C4-2B (cell line): ENCODE measurements at regions not wholly inside any gene's neighbourhood (a gene's known extent, or its start where the extent isn't known, plus 50 kb on each side); places are given as distances from the start of the nearest gene placed in this dataset.

Experiments
- H3K27ac ChIP-seq: fragments of 450-650 bp; 2 replicates; pipeline ENCODE4 v1.5.1; 2017
- ZFX ChIP-seq: fragments of 450-650 bp; IDR thresholded peaks from 2 replicates; pipeline ENCODE4 v1.6.1; 2017
- TF ChIP-seq, protein P1 (sequence below): fragments of 450-650 bp; conservative IDR thresholded peaks from 2 replicates; pipeline ENCODE4 v1.5.1; 2017; ENCODE audit warnings: mild to moderate bottlenecking

- TF ChIP-seq, protein P1, sequence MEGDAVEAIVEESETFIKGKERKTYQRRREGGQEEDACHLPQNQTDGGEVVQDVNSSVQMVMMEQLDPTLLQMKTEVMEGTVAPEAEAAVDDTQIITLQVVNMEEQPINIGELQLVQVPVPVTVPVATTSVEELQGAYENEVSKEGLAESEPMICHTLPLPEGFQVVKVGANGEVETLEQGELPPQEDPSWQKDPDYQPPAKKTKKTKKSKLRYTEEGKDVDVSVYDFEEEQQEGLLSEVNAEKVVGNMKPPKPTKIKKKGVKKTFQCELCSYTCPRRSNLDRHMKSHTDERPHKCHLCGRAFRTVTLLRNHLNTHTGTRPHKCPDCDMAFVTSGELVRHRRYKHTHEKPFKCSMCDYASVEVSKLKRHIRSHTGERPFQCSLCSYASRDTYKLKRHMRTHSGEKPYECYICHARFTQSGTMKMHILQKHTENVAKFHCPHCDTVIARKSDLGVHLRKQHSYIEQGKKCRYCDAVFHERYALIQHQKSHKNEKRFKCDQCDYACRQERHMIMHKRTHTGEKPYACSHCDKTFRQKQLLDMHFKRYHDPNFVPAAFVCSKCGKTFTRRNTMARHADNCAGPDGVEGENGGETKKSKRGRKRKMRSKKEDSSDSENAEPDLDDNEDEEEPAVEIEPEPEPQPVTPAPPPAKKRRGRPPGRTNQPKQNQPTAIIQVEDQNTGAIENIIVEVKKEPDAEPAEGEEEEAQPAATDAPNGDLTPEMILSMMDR: no peak
- TF ChIP-seq ZFX: no peak
Measured at GRCh38 chr5:154627698-154628678, 127.2 kb upstream of the LARP1 start.

DNA sequence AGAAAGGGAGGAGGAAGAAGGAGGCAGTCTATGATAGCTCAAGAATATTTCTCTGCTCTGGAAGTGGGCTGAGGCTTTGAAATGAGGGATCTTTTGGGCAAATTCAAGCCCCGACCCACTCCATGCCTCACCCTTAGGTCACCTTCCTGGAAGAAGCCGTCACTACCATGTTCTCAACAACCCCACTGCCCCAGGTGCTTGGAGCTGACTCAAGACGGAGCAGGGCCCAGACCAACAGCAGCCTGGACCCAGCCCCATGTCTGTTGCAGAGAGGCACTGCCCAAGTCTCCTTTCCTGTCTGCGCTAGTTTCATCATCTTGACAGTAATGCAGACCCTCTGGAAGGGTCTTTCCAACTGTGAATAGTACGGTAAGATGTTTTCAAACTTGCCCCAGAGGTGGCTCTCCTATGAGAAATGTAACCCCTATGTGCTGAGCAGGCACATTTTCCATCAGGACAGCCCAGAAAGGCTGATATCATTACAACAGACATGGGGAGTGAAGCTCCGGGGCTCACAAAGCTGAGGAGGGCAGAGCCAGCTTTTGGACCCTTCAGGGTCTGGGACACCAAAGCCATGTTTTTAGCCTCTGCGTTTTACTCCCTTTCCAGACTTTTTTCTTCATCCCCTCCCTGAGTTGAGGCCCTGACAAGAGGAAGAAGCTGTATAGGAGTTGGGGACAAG, 128.2 kb upstream of the LARP1 start:
- H3K27ac ChIP-seq: no peak overlapping the region
- TF ChIP-seq ZFX: no peak
- TF ChIP-seq, protein P1: no peak

More at GRCh38 chr5:154627698-154628678, 127.2 kb upstream of the LARP1 start:
- no peak overlapping the region for H3K27ac ChIP-seq

DNA sequence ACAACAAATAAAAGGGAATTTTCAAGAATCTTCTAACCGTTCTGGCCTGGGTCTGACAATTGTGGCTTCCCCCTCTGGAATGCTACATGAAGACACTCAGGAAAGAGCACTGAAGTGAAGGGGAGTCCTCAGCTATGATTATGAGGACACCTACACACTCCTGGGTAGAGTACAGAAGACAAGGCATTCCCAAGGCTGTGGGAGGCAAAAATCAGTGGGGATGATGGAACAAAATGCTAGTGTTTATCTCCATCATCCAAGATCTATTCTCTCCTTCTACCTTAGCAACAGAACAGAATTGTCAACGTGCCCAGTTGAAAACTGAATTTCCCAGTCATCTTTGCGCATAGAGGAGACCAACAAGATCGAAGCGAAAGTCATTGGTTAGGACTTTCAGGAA, 130.1 kb upstream of the LARP1 start:
- TF ChIP-seq ZFX: no peak
- TF ChIP-seq, protein P1: no peak
- no peak overlapping the region for H3K27ac ChIP-seq

- no peak for TF ChIP-seq ZFX
- TF ChIP-seq, protein P1: no peak
- no peak overlapping the region for H3K27ac ChIP-seq
Measured at GRCh38 chr5:154624341-154624740, 130.8 kb upstream of the LARP1 start.

GRCh38 chr5:154620411-154620810, 134.8 kb upstream of the LARP1 start:
- H3K27ac ChIP-seq: no peak overlapping the region
- TF ChIP-seq ZFX: no peak
- TF ChIP-seq, protein P1: no peak

- H3K27ac ChIP-seq: no peak overlapping the region
- TF ChIP-seq, protein P1: no peak
- TF ChIP-seq ZFX: no peak
Measured at GRCh38 chr5:154618696-154619095, 136.5 kb upstream of the LARP1 start.

GRCh38 chr5:154614595-154614994, 136.6 kb upstream of the HAND1 start:
- no peak for TF ChIP-seq ZFX
- TF ChIP-seq, protein P1: no peak
- no peak overlapping the region for H3K27ac ChIP-seq
